Panc1 (cell line): ENCODE measurements at regions not wholly inside any gene's neighbourhood (a gene's known extent, or its start where the extent isn't known, plus 50 kb on each side); places are given as distances from the start of the nearest gene placed in this dataset.

ENCODE experiments used
- POLR2AphosphoS5 ChIP-seq: IDR thresholded peaks from 2 replicates; pipeline ENCODE4 v1.6.1; 2012; ENCODE audit warnings: mild to moderate bottlenecking, low read depth, low read length, moderate library complexity
- TF ChIP-seq, protein P1 (sequence below): fragments of 450-650 bp; IDR thresholded peaks from 2 replicates; pipeline ENCODE4 v1.5.1; 2017; ENCODE audit warnings: mild to moderate bottlenecking

DNA sequence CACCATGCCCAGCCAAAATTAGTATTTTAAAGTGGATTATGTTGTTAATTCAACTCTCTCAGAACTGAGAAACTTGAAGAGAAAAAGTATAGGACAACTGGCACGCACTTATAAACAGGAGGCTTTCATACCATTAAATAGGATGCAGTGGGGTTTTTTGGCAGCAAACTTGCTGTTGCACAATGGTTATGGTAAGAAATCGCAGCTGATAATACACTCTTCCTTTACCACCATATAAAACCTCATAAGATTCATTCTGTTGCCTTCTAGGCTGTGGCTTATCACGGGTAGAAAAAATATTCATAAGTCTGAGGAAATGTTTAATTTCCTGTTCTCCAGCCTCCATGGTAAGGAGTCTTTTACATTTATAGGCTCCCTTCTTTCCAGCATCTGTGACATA, 95.3 kb downstream of the TMCO5A start:
- TF ChIP-seq, protein P1, sequence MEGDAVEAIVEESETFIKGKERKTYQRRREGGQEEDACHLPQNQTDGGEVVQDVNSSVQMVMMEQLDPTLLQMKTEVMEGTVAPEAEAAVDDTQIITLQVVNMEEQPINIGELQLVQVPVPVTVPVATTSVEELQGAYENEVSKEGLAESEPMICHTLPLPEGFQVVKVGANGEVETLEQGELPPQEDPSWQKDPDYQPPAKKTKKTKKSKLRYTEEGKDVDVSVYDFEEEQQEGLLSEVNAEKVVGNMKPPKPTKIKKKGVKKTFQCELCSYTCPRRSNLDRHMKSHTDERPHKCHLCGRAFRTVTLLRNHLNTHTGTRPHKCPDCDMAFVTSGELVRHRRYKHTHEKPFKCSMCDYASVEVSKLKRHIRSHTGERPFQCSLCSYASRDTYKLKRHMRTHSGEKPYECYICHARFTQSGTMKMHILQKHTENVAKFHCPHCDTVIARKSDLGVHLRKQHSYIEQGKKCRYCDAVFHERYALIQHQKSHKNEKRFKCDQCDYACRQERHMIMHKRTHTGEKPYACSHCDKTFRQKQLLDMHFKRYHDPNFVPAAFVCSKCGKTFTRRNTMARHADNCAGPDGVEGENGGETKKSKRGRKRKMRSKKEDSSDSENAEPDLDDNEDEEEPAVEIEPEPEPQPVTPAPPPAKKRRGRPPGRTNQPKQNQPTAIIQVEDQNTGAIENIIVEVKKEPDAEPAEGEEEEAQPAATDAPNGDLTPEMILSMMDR, result no peak
- TF ChIP-seq POLR2AphosphoS5, result no peak
